OCI-LY7 (cell line): ENCODE measurements at regions not wholly inside any gene's neighbourhood (a gene's known extent, or its start where the extent isn't known, plus 50 kb on each side); places are given as distances from the start of the nearest gene placed in this dataset.

ENCODE experiments used
- BruUV-seq: library from RNA; stranded (reverse); fragments of 400-500 nt; replicated peaks from 2 replicates; lab custom pipeline; 2021; lab: Mats Ljungman, UMichigan
- CTCF ChIA-PET: fragments of 300-600 bp; sonication (Branson Sonifier 250); formaldehyde crosslinking; loops from one replicate; lab custom pipeline; 2022; ENCODE audit warnings: antibody characterized with exemption; ENCODE audit not compliant: unreplicated experiment; lab: Charles Lee
- POLR2A ChIA-PET: fragments of 300-600 bp; sonication (Branson Sonifier 250); formaldehyde crosslinking; loops from one replicate; lab custom pipeline; 2022; ENCODE audit warnings: antibody characterized with exemption; lab: Charles Lee
- DNase-seq: peaks from one replicate; pipeline ENCODE4 v3.0.0-alpha.2; 2015; ENCODE audit warnings: low spot score
- H2AFZ ChIP-seq: fragments of 200-600 bp; sonication (generic), shearing (Covaris generic); 2 replicates; pipeline ENCODE4 v1.6.1; 2014; ENCODE audit warnings: mild to moderate bottlenecking, antibody characterized with exemption, low read length, moderate library complexity
- H3K27ac ChIP-seq: fragments of 200-600 bp; sonication (generic); 2 replicates; pipeline ENCODE4 v1.5.1; 2014; ENCODE audit warnings: mixed run types, low read depth, mild to moderate bottlenecking, moderate library complexity, low read length, inconsistent platforms; ENCODE audit not compliant: poor library complexity, severe bottlenecking
- H3K36me3 ChIP-seq: fragments of 200-600 bp; sonication (generic); 2 replicates; pipeline ENCODE4 v1.6.1; 2014; ENCODE audit warnings: mild to moderate bottlenecking, antibody characterized with exemption, low read length, moderate library complexity, mixed read lengths; ENCODE audit not compliant: insufficient read depth
- H3K4me1 ChIP-seq: fragments of 200-600 bp; sonication (generic); 2 replicates; pipeline ENCODE4 v1.5.1; 2014; ENCODE audit warnings: mild to moderate bottlenecking, low read length; ENCODE audit not compliant: insufficient read depth, poor library complexity, severe bottlenecking
- H3K4me2 ChIP-seq: fragments of 200-600 bp; sonication (generic); 2 replicates; pipeline ENCODE4 v1.6.1; 2014; ENCODE audit warnings: mild to moderate bottlenecking, low read length
- H3K4me3 ChIP-seq: fragments of 200-600 bp; sonication (generic); 2 replicates; pipeline ENCODE4 v1.5.1; 2014; ENCODE audit warnings: mild to moderate bottlenecking, low read depth, low read length; ENCODE audit not compliant: poor library complexity, severe bottlenecking
- H3K79me2 ChIP-seq: fragments of 200-600 bp; sonication (generic); 2 replicates; pipeline ENCODE4 v1.6.1; 2016; ENCODE audit warnings: low read depth, mild to moderate bottlenecking, low read length, moderate library complexity, mixed read lengths; ENCODE audit not compliant: insufficient read depth
- H3K9me2 ChIP-seq: fragments of 200-600 bp; sonication (generic); 2 replicates; pipeline ENCODE4 v1.6.1; 2016; ENCODE audit warnings: mild to moderate bottlenecking, low read length, mixed read lengths; ENCODE audit not compliant: insufficient read depth
- H3K9me3 ChIP-seq: fragments of 200-600 bp; sonication (generic); 2 replicates; pipeline ENCODE4 v1.6.1; 2014; ENCODE audit warnings: mild to moderate bottlenecking, mixed run types, low read length, mixed read lengths
- H4K20me1 ChIP-seq: fragments of 200-600 bp; sonication (generic); 2 replicates; pipeline ENCODE4 v1.6.1; 2014; ENCODE audit warnings: mild to moderate bottlenecking, antibody characterized with exemption, low read length, moderate library complexity, mixed read lengths; ENCODE audit not compliant: insufficient read depth
- CTCF ChIP-seq: fragments of 200-600 bp; sonication (generic); conservative IDR thresholded peaks from 2 replicates; pipeline ENCODE4 v1.5.1; 2014; ENCODE audit warnings: mild to moderate bottlenecking, antibody characterized with exemption, low read length, moderate library complexity, mixed read lengths
- EZH2phosphoT487 ChIP-seq: fragments of 200-600 bp; sonication (generic); IDR thresholded peaks from 2 replicates; pipeline ENCODE4 v1.6.1; 2018; ENCODE audit warnings: low read depth, borderline replicate concordance, mild to moderate bottlenecking, mixed run types, antibody characterized with exemption, low read length, moderate library complexity, mixed read lengths
- intact Hi-C: fragments of 100-400 bp; cut with micrococcal nuclease; formaldehyde crosslinking; loops from one replicate; pipeline ENCODE4 v1.10.0; 2022; ENCODE audit not compliant: unreplicated experiment

GRCh38 chr10:29920408-29921070, 138.8 kb downstream of the JCAD start:
- H3K9me2 ChIP-seq, result no peaks in the 10 kb centered on the region
- DNase-seq, result no peak
- H3K27ac ChIP-seq, result no peak overlapping the region
- CTCF ChIA-PET, result no interaction called here
- TF ChIP-seq EZH2phosphoT487 (no peak), CTCF (no peak)
- intact Hi-C loops, result no loop called here
- no peak overlapping the region for H3K4me3 ChIP-seq
- H2AFZ ChIP-seq, result no peak overlapping the region
- H3K79me2 ChIP-seq, result no peaks in the 10 kb centered on the region
- no TSS peak for BruUV-seq
- no peaks in the 10 kb centered on the region for H4K20me1 ChIP-seq
- H3K36me3 ChIP-seq, result no peaks in the 10 kb centered on the region
- no peaks in the 10 kb centered on the region for H3K9me3 ChIP-seq
- no peak overlapping the region for H3K4me2 ChIP-seq
- POLR2A ChIA-PET, result no interaction called here
- no peaks in the 10 kb centered on the region for H3K4me1 ChIP-seq

GRCh38 chr10:29918623-29919400, 140.6 kb downstream of the JCAD start:
- H2AFZ ChIP-seq, result no peak overlapping the region
- TF ChIP-seq EZH2phosphoT487, result no peak
- TF ChIP-seq CTCF, result no peak
- no peaks in the 10 kb centered on the region for H4K20me1 ChIP-seq
- no peak overlapping the region for H3K27ac ChIP-seq
- DNase-seq, result no peak
- H3K4me1 ChIP-seq, result no peaks in the 10 kb centered on the region
- no peaks in the 10 kb centered on the region for H3K9me3 ChIP-seq
- H3K79me2 ChIP-seq, result no peaks in the 10 kb centered on the region
- POLR2A ChIA-PET, result interaction anchor here (0.6 to 0.7 kb wide), 3 partner anchors 125 to 502 kb away, joined by 3 to 4 read pairs (median 3); no protein-coding TSS in a partner anchor
- intact Hi-C loops, result no loop called here
- no peaks in the 10 kb centered on the region for H3K9me2 ChIP-seq
- CTCF ChIA-PET, result no interaction called here
- no peaks in the 10 kb centered on the region for H3K36me3 ChIP-seq
- no peak overlapping the region for H3K4me3 ChIP-seq
- no peak overlapping the region for H3K4me2 ChIP-seq
- BruUV-seq, result no TSS peak

- no peaks in the 10 kb centered on the region for H3K4me1 ChIP-seq
- ChIA-PET POLR2A (no interaction called here), CTCF (no interaction called here)
- H3K4me3 ChIP-seq, result no peak overlapping the region
- no peaks in the 10 kb centered on the region for H3K36me3 ChIP-seq
- H2AFZ ChIP-seq, result no peak overlapping the region
- intact Hi-C loops, result no loop called here
- H3K27ac ChIP-seq, result no peak overlapping the region
- no peaks in the 10 kb centered on the region for H3K79me2 ChIP-seq
- H3K9me2 ChIP-seq, result no peaks in the 10 kb centered on the region
- no peaks in the 10 kb centered on the region for H3K9me3 ChIP-seq
- TF ChIP-seq EZH2phosphoT487, result no peak
- no peak for TF ChIP-seq CTCF
- no peak for DNase-seq
- H4K20me1 ChIP-seq, result no peaks in the 10 kb centered on the region
- H3K4me2 ChIP-seq, result no peak overlapping the region
- no TSS peak for BruUV-seq
These were observed 142.1 kb downstream of the JCAD start for GRCh38 chr10:29917311-29917710.
